Bronchial epithelial cell (primary cell): ENCODE measurements at regions not wholly inside any gene's neighbourhood (a gene's known extent, or its start where the extent isn't known, plus 50 kb on each side); places are given as distances from the start of the nearest gene placed in this dataset.
"Not testable (repeated sequence)": the region's sequence is repeated elsewhere in the genome, so short reads cannot be mapped to it uniquely, and the experiment has no call there.

ENCODE experiments used
- DNase-seq: peaks from one replicate; pipeline ENCODE4 v3.0.0-alpha.2; 2010; ENCODE audit warnings: low read depth
- FAIRE-seq: peaks from 2 replicates; lab custom pipeline; 2011; peaks lifted over from hg19 to GRCh38; lab: Jason Lieb, UNC
- H3K27me3 ChIP-seq: 2 replicates; pipeline ENCODE4 v1.5.1; 2011; ENCODE audit warnings: low read length; ENCODE audit not compliant: control insufficient read depth, insufficient read depth
- H3K36me3 ChIP-seq: 2 replicates; pipeline ENCODE4 v1.5.1; 2011; ENCODE audit warnings: low read length; ENCODE audit not compliant: control insufficient read depth, insufficient read depth
- H3K4me3 ChIP-seq: 2 replicates; pipeline ENCODE4 v1.5.1; 2011; ENCODE audit warnings: mild to moderate bottlenecking, low read depth, low read length, control low read depth
- TF ChIP-seq, protein P1 (sequence below): IDR thresholded peaks from 2 replicates; pipeline ENCODE4 v1.5.1; 2011; ENCODE audit warnings: mild to moderate bottlenecking, moderate library complexity, low read length, control low read depth, inconsistent platforms; ENCODE audit not compliant: insufficient read depth, severe bottlenecking

DNA sequence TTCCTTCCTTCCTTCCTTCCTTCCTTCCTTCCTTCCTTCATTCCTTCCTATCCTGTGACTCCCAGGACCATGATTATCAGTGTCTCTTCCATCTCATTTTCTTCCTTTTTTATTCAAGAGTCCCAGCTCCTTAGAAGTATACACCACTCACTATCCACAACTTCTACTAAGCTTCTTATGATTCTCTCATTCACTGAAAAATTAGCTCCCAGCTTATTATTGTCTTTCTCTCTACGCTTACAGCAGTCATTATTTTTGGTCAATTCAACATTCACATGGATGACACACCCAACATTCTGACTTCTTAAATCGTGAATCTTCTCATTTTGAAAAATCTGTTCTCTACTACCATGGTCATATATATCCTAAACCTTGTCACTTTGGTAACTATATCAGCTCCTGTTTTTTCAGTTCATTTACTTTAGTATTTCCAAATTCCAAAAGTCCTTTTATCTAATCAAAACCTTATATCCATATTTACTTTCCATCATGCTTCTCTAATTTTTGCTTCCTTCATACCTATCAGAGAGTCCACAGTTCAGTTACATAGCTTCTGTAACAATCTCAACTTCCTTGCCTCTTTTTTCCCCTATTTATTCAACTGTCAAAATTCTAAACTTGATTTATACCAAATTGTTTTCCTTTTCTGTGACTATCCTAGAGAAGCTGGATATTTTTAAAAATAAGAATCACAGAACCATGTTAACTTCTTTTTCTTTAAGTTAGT, 677.5 kb downstream of the RAPGEF2 start:
- H3K4me3 ChIP-seq, result no peak overlapping the region
- no peak for FAIRE-seq
- H3K27me3 ChIP-seq, result no peaks in the 10 kb centered on the region
- DNase-seq, result no peak
- no peaks in the 10 kb centered on the region for H3K36me3 ChIP-seq
- TF ChIP-seq, protein P1, sequence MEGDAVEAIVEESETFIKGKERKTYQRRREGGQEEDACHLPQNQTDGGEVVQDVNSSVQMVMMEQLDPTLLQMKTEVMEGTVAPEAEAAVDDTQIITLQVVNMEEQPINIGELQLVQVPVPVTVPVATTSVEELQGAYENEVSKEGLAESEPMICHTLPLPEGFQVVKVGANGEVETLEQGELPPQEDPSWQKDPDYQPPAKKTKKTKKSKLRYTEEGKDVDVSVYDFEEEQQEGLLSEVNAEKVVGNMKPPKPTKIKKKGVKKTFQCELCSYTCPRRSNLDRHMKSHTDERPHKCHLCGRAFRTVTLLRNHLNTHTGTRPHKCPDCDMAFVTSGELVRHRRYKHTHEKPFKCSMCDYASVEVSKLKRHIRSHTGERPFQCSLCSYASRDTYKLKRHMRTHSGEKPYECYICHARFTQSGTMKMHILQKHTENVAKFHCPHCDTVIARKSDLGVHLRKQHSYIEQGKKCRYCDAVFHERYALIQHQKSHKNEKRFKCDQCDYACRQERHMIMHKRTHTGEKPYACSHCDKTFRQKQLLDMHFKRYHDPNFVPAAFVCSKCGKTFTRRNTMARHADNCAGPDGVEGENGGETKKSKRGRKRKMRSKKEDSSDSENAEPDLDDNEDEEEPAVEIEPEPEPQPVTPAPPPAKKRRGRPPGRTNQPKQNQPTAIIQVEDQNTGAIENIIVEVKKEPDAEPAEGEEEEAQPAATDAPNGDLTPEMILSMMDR, result no peak

DNA sequence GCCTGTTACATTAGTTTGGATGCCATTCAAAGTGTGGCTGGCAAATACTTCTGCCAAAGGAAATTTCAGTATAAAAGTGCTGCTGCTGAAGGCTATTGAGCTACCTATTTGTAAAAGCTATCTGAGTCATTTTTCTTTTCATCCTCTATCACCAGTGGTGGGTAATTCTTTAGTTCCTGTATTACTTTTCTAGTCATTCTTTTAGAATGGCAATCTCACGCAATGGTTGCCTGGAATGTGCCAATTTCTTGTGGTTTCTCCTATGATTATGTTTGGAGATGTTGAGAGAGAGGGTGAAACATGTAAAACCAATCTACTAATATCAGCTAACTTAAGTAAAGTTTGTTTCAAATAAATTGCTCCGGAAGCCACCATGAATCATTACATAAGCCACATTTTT, 685.0 kb downstream of the RAPGEF2 start:
- no peak for DNase-seq
- Histone ChIP-seq H3K27me3 (no peaks in the 10 kb centered on the region), H3K36me3 (no peaks in the 10 kb centered on the region), H3K4me3 (no peak overlapping the region)
- TF ChIP-seq, protein P1, result no peak
- no peak for FAIRE-seq

- Histone ChIP-seq H3K36me3 (no peaks in the 10 kb centered on the region), H3K27me3 (no peaks in the 10 kb centered on the region), H3K4me3 (no peak overlapping the region)
- TF ChIP-seq, protein P1, result no peak
- FAIRE-seq (no peak), DNase-seq (no peak)
These were observed 688.5 kb downstream of the RAPGEF2 start for GRCh38 chr4:159791334-159791733.

- FAIRE-seq, DNase-seq, H3K36me3 ChIP-seq, H3K27me3 ChIP-seq, H3K4me3 ChIP-seq: not testable (repeated sequence)
These were observed 701.7 kb downstream of the RAPGEF2 start for GRCh38 chr4:159804592-159804991.

- Histone ChIP-seq H3K4me3 (no peak overlapping the region), H3K27me3 (no peaks in the 10 kb centered on the region), H3K36me3 (no peaks in the 10 kb centered on the region)
- DNase-seq (peak; percentile 54), FAIRE-seq (no peak)
- TF ChIP-seq, protein P1, result no peak
These were observed 720.9 kb downstream of the RAPGEF2 start for GRCh38 chr4:159823743-159824142.

DNA sequence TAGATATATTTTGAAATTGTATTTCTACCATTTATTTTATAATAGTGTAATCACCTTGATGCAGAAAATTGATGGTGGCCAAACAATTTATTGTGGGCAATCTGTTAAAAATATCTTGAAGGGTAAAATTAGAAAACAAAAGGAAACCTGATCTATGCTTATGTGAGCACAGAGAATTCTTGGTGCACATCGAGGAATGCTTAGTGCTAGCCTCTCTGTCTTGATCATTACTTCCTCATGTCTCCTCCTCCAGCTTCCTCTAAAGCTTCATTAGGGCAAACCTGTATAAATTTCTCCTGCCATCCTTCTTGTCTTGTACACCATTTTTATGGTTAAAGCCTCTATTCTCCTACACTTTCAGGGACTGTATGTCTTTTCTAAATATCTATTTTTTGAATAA, 725.8 kb downstream of the RAPGEF2 start:
- Histone ChIP-seq H3K36me3 (no peaks in the 10 kb centered on the region), H3K27me3 (no peaks in the 10 kb centered on the region), H3K4me3 (no peak overlapping the region)
- DNase-seq (no peak), FAIRE-seq (no peak)
- TF ChIP-seq, protein P1, result no peak
